WTC11 (cell line): ENCODE measurements at regions not wholly inside any gene's neighbourhood (a gene's known extent, or its start where the extent isn't known, plus 50 kb on each side); places are given as distances from the start of the nearest gene placed in this dataset.

ENCODE experiments used
- CBFB ChIP-seq: sonication (generic); formaldehyde crosslinking; IDR thresholded peaks from 2 replicates; pipeline ENCODE4 v1.8.1; 2022; ENCODE audit warnings: mild to moderate bottlenecking, low read depth, missing genetic modification reagents
- NR2C2 ChIP-seq: sonication (generic); formaldehyde crosslinking; IDR thresholded peaks from 2 replicates; pipeline ENCODE4 v1.8.0; 2022; ENCODE audit warnings: mild to moderate bottlenecking, missing genetic modification reagents
- SMAD3 ChIP-seq: sonication (generic); formaldehyde crosslinking; IDR thresholded peaks from 2 replicates; pipeline ENCODE4 v1.8.0; 2022; ENCODE audit warnings: missing genetic modification reagents, mild to moderate bottlenecking, borderline replicate concordance
- TF ChIP-seq, protein P1 (sequence below): fragments of 200-600 bp; IDR thresholded peaks from 2 replicates; pipeline ENCODE4 v1.8.0; 2022; ENCODE audit warnings: antibody characterized with exemption
- TF ChIP-seq, protein P2 (sequence below): sonication (generic); formaldehyde crosslinking; IDR thresholded peaks from 2 replicates; pipeline ENCODE4 v1.8.1; 2022; ENCODE audit warnings: low read depth, mild to moderate bottlenecking, moderate library complexity, missing genetic modification reagents, borderline replicate concordance
- TF ChIP-seq, protein P3 (sequence below): sonication (generic); formaldehyde crosslinking; IDR thresholded peaks from 2 replicates; pipeline ENCODE4 v1.8.1; 2022; ENCODE audit warnings: low read depth, missing genetic modification reagents, borderline replicate concordance
- TF ChIP-seq, protein P4 (sequence below): sonication (generic); formaldehyde crosslinking; IDR thresholded peaks from 2 replicates; pipeline ENCODE4 v1.8.0; 2022; ENCODE audit warnings: mild to moderate bottlenecking, missing genetic modification reagents

DNA sequence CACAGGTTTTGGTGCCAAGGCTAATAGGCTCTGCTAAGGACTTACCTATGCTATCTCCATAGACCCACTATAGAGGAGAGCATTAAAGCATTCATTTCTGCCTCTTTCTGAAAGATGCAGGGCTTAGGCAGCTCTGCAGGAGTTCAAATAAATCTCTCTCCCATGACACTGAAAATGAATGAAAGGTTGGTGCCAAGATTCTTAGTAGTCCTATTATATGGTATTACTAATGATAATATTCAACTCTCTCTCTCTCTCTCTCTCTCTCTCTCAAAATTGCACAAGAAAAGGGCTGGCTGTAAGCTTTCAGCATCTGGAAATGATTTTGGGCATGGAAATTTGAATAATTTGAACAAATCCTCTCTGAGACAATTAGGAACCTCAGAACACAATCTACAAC, 433.7 kb downstream of the MBD2 start:
- TF ChIP-seq, protein P1, sequence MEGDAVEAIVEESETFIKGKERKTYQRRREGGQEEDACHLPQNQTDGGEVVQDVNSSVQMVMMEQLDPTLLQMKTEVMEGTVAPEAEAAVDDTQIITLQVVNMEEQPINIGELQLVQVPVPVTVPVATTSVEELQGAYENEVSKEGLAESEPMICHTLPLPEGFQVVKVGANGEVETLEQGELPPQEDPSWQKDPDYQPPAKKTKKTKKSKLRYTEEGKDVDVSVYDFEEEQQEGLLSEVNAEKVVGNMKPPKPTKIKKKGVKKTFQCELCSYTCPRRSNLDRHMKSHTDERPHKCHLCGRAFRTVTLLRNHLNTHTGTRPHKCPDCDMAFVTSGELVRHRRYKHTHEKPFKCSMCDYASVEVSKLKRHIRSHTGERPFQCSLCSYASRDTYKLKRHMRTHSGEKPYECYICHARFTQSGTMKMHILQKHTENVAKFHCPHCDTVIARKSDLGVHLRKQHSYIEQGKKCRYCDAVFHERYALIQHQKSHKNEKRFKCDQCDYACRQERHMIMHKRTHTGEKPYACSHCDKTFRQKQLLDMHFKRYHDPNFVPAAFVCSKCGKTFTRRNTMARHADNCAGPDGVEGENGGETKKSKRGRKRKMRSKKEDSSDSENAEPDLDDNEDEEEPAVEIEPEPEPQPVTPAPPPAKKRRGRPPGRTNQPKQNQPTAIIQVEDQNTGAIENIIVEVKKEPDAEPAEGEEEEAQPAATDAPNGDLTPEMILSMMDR: no peak
- TF ChIP-seq, protein P2, sequence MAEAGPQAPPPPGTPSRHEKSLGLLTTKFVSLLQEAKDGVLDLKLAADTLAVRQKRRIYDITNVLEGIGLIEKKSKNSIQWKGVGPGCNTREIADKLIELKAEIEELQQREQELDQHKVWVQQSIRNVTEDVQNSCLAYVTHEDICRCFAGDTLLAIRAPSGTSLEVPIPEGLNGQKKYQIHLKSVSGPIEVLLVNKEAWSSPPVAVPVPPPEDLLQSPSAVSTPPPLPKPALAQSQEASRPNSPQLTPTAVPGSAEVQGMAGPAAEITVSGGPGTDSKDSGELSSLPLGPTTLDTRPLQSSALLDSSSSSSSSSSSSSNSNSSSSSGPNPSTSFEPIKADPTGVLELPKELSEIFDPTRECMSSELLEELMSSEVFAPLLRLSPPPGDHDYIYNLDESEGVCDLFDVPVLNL (CRISPR knock-in tag): no peak
- TF ChIP-seq SMAD3 (CRISPR knock-in tag) (no peak), NR2C2 (no peak), CBFB (CRISPR knock-in tag) (no peak)
- TF ChIP-seq, protein P3, sequence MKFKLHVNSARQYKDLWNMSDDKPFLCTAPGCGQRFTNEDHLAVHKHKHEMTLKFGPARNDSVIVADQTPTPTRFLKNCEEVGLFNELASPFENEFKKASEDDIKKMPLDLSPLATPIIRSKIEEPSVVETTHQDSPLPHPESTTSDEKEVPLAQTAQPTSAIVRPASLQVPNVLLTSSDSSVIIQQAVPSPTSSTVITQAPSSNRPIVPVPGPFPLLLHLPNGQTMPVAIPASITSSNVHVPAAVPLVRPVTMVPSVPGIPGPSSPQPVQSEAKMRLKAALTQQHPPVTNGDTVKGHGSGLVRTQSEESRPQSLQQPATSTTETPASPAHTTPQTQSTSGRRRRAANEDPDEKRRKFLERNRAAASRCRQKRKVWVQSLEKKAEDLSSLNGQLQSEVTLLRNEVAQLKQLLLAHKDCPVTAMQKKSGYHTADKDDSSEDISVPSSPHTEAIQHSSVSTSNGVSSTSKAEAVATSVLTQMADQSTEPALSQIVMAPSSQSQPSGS: no peak
- TF ChIP-seq, protein P4, sequence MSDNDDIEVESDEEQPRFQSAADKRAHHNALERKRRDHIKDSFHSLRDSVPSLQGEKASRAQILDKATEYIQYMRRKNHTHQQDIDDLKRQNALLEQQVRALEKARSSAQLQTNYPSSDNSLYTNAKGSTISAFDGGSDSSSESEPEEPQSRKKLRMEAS (CRISPR knock-in tag): no peak
